ENCODE measurements at regions not wholly inside any gene's neighbourhood (a gene's known extent, or its start where the extent isn't known, plus 50 kb on each side); places are given as distances from the start of the nearest gene placed in this dataset.

DNA sequence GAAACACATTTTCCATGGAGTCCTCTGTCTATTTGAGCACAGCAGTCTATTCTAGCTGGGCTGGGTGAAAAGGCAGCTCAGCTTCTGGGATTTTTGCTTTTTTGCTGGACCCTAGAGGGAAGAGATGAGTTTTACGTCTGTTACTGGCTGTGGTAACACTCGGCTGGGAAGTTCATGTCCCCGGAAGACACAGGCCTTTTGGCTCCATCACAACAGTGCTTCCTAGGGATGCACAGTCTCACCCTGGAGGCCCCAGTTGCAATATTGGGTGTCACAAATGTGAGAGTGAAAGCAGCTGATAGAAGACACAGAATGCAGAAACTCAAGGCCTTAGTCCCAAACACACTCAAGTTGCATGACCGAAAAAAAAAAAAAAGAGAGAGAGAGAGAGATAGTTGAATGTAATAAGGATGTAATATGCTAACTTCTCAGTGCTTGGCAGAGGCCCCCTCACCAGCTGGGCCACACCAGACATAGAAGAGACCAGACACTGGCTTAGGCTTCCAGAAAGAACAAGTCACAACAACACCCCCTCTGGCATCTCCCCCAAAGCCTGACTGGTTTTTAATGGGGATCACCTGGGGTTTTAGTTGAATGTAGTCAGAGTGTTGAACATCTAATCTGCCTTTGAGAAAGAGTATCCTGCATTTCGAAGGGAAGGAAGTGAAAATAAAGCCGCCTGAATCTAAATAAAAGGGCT, 545.4 kb upstream of the FZD8 start:
- ATAC-seq, result peak in 1 of 2 donors; percentile 30
- Histone ChIP-seq H3K4me3 (no peak overlapping the region), H3K9me3 (no peaks in the 10 kb centered on the region), H3K4me1 (peaks cover 0 to 3% of the 10 kb centered on the region in 2 donors), H3K27ac (peak overlapping the region in 1 of 4 donors; percentile 39), H3K36me3 (no peaks in the 10 kb centered on the region), H3K27me3 (no peaks in the 10 kb centered on the region)
- intact Hi-C loops (cut with DNase I; ENCODE audit: low total_unique reads), result no loop called here
- no peak for DNase-seq
- in situ Hi-C loops (cut with MboI; ENCODE audit: low sequenced_read_pairs in 4 of 4), result no loop called here
- TF ChIP-seq, protein P1, sequence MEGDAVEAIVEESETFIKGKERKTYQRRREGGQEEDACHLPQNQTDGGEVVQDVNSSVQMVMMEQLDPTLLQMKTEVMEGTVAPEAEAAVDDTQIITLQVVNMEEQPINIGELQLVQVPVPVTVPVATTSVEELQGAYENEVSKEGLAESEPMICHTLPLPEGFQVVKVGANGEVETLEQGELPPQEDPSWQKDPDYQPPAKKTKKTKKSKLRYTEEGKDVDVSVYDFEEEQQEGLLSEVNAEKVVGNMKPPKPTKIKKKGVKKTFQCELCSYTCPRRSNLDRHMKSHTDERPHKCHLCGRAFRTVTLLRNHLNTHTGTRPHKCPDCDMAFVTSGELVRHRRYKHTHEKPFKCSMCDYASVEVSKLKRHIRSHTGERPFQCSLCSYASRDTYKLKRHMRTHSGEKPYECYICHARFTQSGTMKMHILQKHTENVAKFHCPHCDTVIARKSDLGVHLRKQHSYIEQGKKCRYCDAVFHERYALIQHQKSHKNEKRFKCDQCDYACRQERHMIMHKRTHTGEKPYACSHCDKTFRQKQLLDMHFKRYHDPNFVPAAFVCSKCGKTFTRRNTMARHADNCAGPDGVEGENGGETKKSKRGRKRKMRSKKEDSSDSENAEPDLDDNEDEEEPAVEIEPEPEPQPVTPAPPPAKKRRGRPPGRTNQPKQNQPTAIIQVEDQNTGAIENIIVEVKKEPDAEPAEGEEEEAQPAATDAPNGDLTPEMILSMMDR (IDR thresholded peaks at IDR 0.05 in 4 of 5, conservative IDR thresholded peaks at IDR 0.05 in 1 of 5), result no peak
- TF ChIP-seq POLR2A (IDR thresholded peaks at IDR 0.05), result no peak

DNA sequence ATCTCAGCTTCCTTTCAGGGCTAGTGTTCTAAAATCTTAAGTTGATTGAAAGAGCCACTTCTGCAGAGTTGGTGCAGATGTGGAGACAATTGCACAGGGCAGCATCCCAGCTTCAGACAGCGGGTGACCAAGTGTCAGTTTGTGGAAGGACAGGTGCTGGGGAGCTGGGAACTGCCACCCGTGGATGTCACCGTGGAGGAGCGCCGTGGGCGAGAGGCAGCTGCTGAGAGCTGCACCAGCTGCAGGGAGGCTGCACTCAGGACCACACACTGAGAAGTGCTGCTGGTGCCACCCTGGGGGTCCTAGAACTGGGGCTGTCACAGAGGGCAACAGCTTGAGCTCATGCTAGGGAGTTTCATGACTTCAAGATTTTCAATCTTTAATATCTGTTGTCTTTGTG, 543.0 kb upstream of the FZD8 start:
- H3K4me1 ChIP-seq, result peaks cover 0 to 14% of the 10 kb centered on the region in 2 donors
- no peak for ATAC-seq
- H3K4me3 ChIP-seq, result no peak overlapping the region
- no peak overlapping the region for H3K27ac ChIP-seq
- TF ChIP-seq, protein P1 (IDR thresholded peaks at IDR 0.05 in 4 of 5, conservative IDR thresholded peaks at IDR 0.05 in 1 of 5), result no peak
- TF ChIP-seq POLR2A (IDR thresholded peaks at IDR 0.05), result no peak
- in situ Hi-C loops (cut with MboI; ENCODE audit: low sequenced_read_pairs in 4 of 4) (no loop called here), intact Hi-C loops (cut with DNase I; ENCODE audit: low total_unique reads) (no loop called here)
- no peaks in the 10 kb centered on the region for H3K36me3 ChIP-seq
- no peaks in the 10 kb centered on the region for H3K9me3 ChIP-seq
- H3K27me3 ChIP-seq, result no peaks in the 10 kb centered on the region
- DNase-seq, result no peak

DNA sequence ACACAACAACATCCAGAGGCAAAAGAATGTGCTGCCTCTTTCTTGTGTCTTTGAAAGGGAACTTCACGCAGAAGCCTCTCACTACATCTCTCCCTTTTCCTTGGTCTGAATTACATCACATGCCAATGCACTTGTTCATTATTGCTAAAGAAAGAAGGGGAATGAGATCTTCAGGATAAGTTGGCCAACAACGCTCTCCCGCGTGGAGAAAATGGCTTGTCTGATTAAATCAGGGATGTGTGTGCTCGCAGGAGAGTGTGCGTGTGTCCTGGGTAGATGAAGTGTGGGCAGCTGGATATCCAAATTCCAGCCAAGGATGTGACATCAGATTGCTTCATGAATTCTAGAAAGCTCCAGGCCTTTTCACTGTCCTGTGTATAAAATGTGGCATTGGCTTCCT, 541.6 kb upstream of the FZD8 start:
- no peaks in the 10 kb centered on the region for H3K9me3 ChIP-seq
- intact Hi-C loops (cut with DNase I; ENCODE audit: low total_unique reads), result no loop called here

DNA sequence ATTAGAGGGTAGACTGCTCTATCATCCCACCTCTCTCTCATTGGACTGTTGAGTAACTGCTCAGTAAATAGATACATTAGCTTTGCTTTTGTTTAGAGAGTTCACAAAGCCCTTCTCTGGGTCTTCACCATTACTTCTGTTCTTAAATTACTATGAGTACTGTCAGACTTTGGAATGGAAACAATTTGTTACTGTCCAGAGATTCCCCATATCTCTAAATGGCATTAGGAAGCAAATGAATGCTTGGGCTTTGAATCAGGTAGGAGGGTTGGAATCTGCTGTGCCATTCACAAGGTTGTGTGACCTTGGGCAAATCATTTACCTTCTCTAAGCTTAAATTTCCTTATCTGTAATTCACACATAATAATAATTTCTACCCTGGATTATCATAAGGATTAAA, 541.0 kb upstream of the FZD8 start:
- TF ChIP-seq, protein P1 (IDR thresholded peaks at IDR 0.05 in 4 of 5, conservative IDR thresholded peaks at IDR 0.05 in 1 of 5), result no peak
- no peak for TF ChIP-seq POLR2A (IDR thresholded peaks at IDR 0.05)
- no peaks in the 10 kb centered on the region for H3K9me3 ChIP-seq
- intact Hi-C loops (cut with DNase I; ENCODE audit: low total_unique reads) (no loop called here), in situ Hi-C loops (cut with MboI; ENCODE audit: low sequenced_read_pairs in 4 of 4) (no loop called here)
- no peaks in the 10 kb centered on the region for H3K36me3 ChIP-seq
- no peak overlapping the region for H3K4me3 ChIP-seq
- H3K27me3 ChIP-seq, result no peaks in the 10 kb centered on the region
- DNase-seq, result no peak
- ATAC-seq, result no peak
- H3K4me1 ChIP-seq, result peaks cover 0 to 14% of the 10 kb centered on the region in 2 donors
- H3K27ac ChIP-seq, result no peak overlapping the region

More for the DNA sequence above, 541.6 kb upstream of the FZD8 start:
- no peak for ATAC-seq
- no peaks in the 10 kb centered on the region for H3K27me3 ChIP-seq
- no peaks in the 10 kb centered on the region for H3K36me3 ChIP-seq
- H3K4me3 ChIP-seq, result no peak overlapping the region
- peaks cover 0 to 14% of the 10 kb centered on the region in 2 donors for H3K4me1 ChIP-seq
- no peak overlapping the region for H3K27ac ChIP-seq
- in situ Hi-C loops (cut with MboI; ENCODE audit: low sequenced_read_pairs in 4 of 4), result no loop called here
- TF ChIP-seq POLR2A (IDR thresholded peaks at IDR 0.05), result no peak
- TF ChIP-seq, protein P1 (IDR thresholded peaks at IDR 0.05 in 4 of 5, conservative IDR thresholded peaks at IDR 0.05 in 1 of 5), result no peak
- DNase-seq, result no peak

DNA sequence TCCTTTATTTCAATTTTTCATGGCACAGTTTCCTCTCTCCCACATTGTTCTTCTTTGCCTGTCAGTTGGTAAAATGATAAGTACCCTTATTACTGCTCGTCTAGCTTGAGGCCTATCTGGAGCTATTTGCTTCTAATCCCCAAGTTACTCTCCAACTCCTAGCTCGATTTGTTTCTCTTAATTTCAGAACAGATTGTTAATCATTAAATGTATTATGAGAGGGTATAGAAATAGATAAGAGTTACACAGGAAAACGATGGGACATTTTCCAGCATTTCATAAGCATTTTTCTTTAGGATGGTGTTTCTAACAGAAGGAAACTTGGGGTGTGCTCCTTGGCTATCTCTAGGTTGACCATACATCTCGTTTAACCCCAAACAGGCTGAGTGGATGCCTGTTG, 540.5 kb upstream of the FZD8 start:
- Histone ChIP-seq H3K36me3 (no peaks in the 10 kb centered on the region), H3K9me3 (no peaks in the 10 kb centered on the region), H3K27ac (peak overlapping the region in 1 of 4 donors; percentile 22), H3K27me3 (no peaks in the 10 kb centered on the region), H3K4me1 (peaks cover 0 to 14% of the 10 kb centered on the region in 2 donors), H3K4me3 (no peak overlapping the region)
- intact Hi-C loops (cut with DNase I; ENCODE audit: low total_unique reads), result no loop called here
- in situ Hi-C loops (cut with MboI; ENCODE audit: low sequenced_read_pairs in 4 of 4), result no loop called here
- TF ChIP-seq, protein P1 (IDR thresholded peaks at IDR 0.05 in 4 of 5, conservative IDR thresholded peaks at IDR 0.05 in 1 of 5), result no peak
- no peak for TF ChIP-seq POLR2A (IDR thresholded peaks at IDR 0.05)
- ATAC-seq (no peak), DNase-seq (no peak)

Data from gastrocnemius medialis (tissue), 4 donors.